ENCODE measurements at regions not wholly inside any gene's neighbourhood (a gene's known extent, or its start where the extent isn't known, plus 50 kb on each side); places are given as distances from the start of the nearest gene placed in this dataset.

DNA sequence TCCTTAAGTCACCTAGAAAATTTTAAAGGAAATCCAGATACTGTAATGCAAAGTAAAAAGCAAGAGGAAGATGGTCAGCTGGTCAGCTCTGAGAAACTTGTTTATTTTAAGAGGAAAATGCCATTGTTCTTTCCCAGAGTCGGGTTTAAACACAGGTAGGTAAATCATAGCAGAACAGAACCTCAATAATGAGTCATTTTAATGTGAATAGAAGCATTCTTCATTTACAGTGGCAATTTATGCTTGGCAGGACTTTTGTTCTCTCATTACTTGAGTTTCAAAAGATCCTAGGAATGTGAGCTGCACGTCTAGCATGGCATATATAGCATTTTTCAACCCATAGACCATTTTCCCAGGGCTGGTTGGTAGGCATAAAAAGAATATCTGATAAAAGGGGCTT lies 132.3 kb downstream of the LIG4 start:
- no peak overlapping the region for H3K27ac ChIP-seq (ENCODE audit: extremely low read depth, low read depth, low read length)
- no peaks in the 10 kb centered on the region for H3K4me1 ChIP-seq (ENCODE audit: control insufficient read depth, insufficient read depth, low read length)
- POLR2A ChIA-PET: no interaction called here
- no peaks in the 10 kb centered on the region for H3K36me3 ChIP-seq (ENCODE audit: control insufficient read depth in 2 of 2, insufficient read depth in 1 of 2, low read length in 2 of 2)
- no peak overlapping the region for H3K4me3 ChIP-seq (ENCODE audit: low read depth, low read length)
- no peak for TF ChIP-seq TRIM28 (IDR thresholded peaks at IDR 0.05; ENCODE audit: borderline replicate concordance, low read length)
- TF ChIP-seq ZNF830 (tag by site-specific recombination; IDR thresholded peaks at IDR 0.05; ENCODE audit: low read depth): no peak
- no peak for TF ChIP-seq ZNF521 (tag by site-specific recombination; IDR thresholded peaks at IDR 0.05)
- TF ChIP-seq ZNF623 (tag by site-specific recombination; IDR thresholded peaks at IDR 0.05): no peak
- TF ChIP-seq ZNF416 (tag by site-specific recombination; IDR thresholded peaks at IDR 0.05): no peak
- TF ChIP-seq, protein P1, sequence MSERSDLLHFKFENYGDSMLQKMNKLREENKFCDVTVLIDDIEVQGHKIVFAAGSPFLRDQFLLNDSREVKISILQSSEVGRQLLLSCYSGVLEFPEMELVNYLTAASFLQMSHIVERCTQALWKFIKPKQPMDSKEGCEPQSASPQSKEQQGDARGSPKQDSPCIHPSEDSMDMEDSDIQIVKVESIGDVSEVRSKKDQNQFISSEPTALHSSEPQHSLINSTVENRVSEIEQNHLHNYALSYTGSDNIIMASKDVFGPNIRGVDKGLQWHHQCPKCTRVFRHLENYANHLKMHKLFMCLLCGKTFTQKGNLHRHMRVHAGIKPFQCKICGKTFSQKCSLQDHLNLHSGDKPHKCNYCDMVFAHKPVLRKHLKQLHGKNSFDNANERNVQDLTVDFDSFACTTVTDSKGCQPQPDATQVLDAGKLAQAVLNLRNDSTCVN (tag by site-specific recombination; optimal IDR thresholded peaks at IDR 0.05): no peak
- TF ChIP-seq, protein P2, sequence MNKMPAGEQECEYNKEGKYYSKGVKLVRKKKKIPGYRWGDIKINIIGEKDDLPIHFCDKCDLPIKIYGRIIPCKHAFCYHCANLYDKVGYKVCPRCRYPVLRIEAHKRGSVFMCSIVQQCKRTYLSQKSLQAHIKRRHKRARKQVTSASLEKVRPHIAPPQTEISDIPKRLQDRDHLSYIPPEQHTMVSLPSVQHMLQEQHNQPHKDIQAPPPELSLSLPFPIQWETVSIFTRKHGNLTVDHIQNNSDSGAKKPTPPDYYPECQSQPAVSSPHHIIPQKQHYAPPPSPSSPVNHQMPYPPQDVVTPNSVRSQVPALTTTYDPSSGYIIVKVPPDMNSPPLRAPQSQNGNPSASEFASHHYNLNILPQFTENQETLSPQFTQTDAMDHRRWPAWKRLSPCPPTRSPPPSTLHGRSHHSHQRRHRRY (tag by site-specific recombination; IDR thresholded peaks at IDR 0.05): no peak
- TF ChIP-seq ZNF214 (tag by site-specific recombination; IDR thresholded peaks at IDR 0.05; ENCODE audit: borderline replicate concordance): no peak
- H3K9me3 ChIP-seq (ENCODE audit: control insufficient read depth, insufficient read depth, low read depth, low read length): no peaks in the 10 kb centered on the region
- CTCF ChIA-PET: no interaction called here

DNA sequence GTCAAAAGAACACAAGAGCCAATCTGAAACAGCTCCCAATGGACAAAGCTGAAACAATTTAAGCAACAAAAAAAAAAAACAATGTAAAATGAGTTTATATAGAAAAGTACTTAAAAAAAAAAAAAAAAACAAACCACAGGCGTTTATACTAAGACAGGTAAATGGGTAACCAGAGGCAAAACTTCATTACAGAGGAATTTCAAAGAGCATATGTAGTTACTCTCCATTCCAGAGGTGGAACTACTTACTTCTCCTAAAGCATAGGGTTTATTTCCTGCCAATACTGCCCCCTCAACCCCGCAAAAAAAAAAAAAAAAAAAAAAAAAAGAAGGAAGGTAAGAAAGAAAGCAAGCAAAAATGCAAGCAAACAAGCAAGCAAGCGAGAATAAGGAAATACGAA lies 132.9 kb downstream of the LIG4 start:
- no peaks in the 10 kb centered on the region for H3K36me3 ChIP-seq (ENCODE audit: control insufficient read depth in 2 of 2, insufficient read depth in 1 of 2, low read length in 2 of 2)
- ChIA-PET POLR2A (no interaction called here), CTCF (interaction anchor here (0.6 kb wide), 1 partner anchor 1526 kb away, joined by 3 read pairs; no protein-coding TSS in a partner anchor)
- H3K4me3 ChIP-seq (ENCODE audit: low read depth, low read length): no peak overlapping the region
- H3K4me1 ChIP-seq (ENCODE audit: control insufficient read depth, insufficient read depth, low read length): no peaks in the 10 kb centered on the region
- no peak overlapping the region for H3K27ac ChIP-seq (ENCODE audit: extremely low read depth, low read depth, low read length)
- TF ChIP-seq ZNF624 (tag by site-specific recombination; IDR thresholded peaks at IDR 0.05): no peak
- no peak for TF ChIP-seq ZBTB8A (tag by site-specific recombination; IDR thresholded peaks at IDR 0.05)
- no peak for TF ChIP-seq ZNF266 (tag by site-specific recombination; IDR thresholded peaks at IDR 0.05; ENCODE audit: low read depth)
- TF ChIP-seq ZNF830 (tag by site-specific recombination; IDR thresholded peaks at IDR 0.05; ENCODE audit: low read depth): no peak
- TF ChIP-seq BCL11B (tag by site-specific recombination; IDR thresholded peaks at IDR 0.05; ENCODE audit: low read depth): no peak
- TF ChIP-seq ZNF169 (tag by site-specific recombination; IDR thresholded peaks at IDR 0.05): no peak
- TF ChIP-seq, protein P3, sequence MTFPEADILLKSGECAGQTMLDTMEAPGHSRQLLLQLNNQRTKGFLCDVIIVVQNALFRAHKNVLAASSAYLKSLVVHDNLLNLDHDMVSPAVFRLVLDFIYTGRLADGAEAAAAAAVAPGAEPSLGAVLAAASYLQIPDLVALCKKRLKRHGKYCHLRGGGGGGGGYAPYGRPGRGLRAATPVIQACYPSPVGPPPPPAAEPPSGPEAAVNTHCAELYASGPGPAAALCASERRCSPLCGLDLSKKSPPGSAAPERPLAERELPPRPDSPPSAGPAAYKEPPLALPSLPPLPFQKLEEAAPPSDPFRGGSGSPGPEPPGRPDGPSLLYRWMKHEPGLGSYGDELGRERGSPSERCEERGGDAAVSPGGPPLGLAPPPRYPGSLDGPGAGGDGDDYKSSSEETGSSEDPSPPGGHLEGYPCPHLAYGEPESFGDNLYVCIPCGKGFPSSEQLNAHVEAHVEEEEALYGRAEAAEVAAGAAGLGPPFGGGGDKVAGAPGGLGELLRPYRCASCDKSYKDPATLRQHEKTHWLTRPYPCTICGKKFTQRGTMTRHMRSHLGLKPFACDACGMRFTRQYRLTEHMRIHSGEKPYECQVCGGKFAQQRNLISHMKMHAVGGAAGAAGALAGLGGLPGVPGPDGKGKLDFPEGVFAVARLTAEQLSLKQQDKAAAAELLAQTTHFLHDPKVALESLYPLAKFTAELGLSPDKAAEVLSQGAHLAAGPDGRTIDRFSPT (tag by site-specific recombination; IDR thresholded peaks at IDR 0.05): no peak
- no peak for TF ChIP-seq ZBTB17 (tag by site-specific recombination; IDR thresholded peaks at IDR 0.05)
- TF ChIP-seq IKZF3 (tag by site-specific recombination; IDR thresholded peaks at IDR 0.05): no peak
- TF ChIP-seq ZBTB20 (tag by site-specific recombination; IDR thresholded peaks at IDR 0.05): no peak
- no peak for TF ChIP-seq ZNF354C (tag by site-specific recombination; IDR thresholded peaks at IDR 0.05; ENCODE audit: borderline replicate concordance, low read depth)
- no peak for TF ChIP-seq HOXA7 (CRISPR knock-in tag; IDR thresholded peaks at IDR 0.05; ENCODE audit: borderline replicate concordance)
- no peak for TF ChIP-seq ZNF544 (tag by site-specific recombination; IDR thresholded peaks at IDR 0.05)
- H3K9me3 ChIP-seq (ENCODE audit: control insufficient read depth, insufficient read depth, low read depth, low read length): no peaks in the 10 kb centered on the region
